NCI-H82 (cell line): ENCODE measurements at regions not wholly inside any gene's neighbourhood (a gene's known extent, or its start where the extent isn't known, plus 50 kb on each side); places are given as distances from the start of the nearest gene placed in this dataset.

Experiments
- DNase-seq: peaks from one replicate; lab custom pipeline; 2025; lab: John Stamatoyannopoulos, UW

DNA sequence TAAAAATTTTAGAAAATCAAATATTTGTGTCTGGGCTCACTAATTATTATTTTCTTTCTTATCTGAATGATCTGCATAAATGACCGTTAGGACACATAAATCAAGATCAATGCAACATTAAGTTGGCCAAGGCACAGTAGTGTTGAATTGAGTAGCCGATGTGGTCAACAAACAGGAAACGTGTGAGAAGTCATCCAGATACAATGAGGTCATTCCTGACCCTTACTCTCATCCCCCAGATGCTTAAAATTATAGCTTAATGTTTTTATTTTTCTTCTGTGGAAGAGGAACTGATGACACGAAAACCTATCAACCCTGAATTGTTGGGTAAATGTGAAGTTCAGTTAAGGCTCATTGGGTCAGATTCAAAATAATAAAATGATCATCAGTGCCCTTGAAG, 222.9 kb downstream of the RFC3 start:
- no peak for DNase-seq

DNA sequence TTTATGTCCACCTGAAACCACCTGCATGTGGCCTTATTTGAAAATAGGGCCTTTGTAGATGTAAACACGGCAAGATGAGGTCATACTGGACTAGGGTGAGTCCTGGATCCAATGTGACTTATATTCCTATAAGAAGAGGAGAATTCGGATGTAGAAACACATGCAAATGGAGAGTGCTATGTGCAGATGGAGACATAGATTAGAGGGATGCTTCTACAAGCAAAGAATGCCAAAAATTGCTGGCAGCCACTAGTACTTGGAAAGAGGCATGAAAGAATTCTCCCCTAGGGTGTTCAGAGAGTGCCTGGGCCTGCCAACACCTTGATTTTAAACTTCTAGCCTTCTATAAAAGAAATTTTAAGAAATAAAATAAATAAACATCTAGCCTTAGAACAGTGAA, 226.1 kb downstream of the RFC3 start:
- DNase-seq, result no peak

DNA sequence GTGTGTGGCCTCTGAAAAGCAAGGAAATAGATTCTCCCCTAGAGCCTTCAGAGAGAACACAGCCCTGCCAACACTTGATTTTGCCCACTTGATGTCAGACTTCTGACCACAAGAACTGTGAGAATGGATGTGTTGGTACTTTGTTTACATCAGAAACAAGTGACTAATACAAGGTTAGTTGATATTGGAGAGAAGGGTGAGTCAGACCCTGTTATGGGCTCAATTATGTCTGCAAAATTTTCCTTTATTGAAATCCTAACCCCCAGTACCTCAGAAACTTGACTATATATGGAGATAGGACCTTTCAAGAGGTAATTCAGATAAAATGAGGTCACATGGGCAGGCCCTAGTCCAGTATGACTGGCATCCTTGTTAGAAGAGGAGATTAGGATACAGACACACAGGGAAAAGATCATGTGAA, 226.7 kb downstream of the RFC3 start:
- DNase-seq, result no peak

DNA sequence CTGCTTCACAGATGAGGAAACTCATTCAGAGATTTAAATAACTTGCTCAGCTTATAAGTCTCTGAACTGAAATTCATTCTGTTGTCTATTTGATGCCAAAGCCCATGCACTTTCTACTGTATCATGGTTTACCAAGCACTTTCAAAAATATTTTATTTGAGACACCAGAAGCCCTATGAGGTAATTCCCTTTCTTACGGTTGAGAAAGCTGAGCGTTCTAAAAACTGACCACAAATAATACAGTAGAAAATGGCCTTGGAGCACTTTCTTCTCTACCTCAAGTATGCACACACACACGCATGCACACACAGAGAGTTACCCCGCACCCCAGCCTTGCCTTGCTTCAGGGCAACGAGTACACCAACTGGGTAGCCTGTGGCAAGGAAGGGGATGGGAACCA, 228.5 kb downstream of the RFC3 start:
- no peak for DNase-seq

DNA sequence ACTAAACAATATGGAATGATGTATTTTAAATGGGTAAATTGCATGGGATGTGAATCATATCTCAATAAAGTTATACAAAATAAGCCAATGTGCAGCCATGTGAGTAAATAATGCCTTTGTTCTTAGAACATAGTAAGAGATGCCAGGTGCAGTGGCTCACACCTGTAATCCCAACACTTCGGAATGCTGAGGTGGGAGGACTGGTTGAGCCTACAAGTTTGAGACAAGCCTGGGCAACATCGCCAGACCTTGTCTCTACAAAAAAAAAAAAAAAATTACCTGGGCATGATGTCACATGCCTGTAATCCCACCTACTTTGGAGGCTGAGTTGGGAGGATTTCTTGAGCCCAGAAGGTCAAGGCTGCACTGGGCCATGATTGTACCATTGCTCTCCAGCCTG, 230.7 kb downstream of the RFC3 start:
- no peak for DNase-seq

DNA sequence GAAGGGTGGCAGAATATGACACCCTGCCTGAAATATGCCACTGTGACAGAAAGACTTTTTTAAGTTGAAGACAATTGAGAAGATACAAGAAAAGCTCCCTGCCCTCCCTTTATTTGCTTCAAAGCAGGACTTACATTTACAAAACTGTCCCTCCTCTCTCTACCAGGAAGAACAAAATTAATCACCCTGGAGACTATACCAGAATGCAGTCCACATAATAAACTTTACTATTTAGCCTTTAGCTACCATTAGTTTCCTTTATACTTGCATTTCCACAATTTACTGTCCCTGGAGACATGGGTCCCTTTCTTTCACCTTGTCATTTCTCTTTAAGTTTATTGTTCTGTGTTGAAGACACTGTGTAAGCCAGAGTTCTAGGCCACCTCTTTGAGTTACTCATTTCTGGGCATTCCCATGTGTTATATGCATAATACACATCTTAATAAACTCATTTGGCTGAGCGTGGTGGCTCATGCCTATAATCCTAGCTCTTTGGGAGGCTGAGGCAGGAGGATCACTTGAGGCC, 238.8 kb downstream of the RFC3 start:
- DNase-seq, result no peak

DNA sequence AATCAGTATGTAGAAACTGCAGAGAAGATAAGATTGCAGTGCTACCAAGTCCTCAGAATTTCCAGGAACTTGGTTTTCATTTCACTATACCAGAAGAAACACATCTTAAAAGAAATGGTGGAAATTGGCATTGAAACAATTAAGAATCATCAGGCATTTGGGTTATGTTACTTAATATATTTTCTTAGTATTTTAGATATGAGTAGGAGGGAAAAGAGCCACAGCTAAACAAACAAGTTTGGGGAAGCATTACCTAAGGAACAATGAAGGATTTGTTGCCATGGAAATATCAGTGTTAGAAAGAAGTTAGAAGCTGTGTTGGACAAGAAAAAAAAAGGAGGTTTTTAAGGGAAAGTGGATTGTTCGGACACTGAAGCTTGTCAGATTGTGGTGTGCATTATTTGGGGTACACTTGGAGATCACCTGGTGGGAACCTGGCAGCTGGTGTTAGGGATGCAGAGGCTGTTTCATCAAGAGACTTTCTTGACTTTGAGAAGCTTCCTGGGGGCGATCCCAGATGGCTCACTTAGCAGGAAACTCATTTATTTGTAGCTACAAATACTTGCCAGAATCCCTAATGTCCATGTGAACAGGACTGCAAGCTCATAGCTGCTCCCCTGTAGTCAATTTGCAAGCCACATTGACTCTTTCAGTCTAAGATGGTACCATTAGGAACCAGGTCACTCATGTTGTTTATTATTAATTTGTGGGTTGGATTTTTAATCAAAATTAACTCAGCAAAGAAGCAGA, 246.7 kb downstream of the RFC3 start:
- DNase-seq, result peak; percentile 31

DNA sequence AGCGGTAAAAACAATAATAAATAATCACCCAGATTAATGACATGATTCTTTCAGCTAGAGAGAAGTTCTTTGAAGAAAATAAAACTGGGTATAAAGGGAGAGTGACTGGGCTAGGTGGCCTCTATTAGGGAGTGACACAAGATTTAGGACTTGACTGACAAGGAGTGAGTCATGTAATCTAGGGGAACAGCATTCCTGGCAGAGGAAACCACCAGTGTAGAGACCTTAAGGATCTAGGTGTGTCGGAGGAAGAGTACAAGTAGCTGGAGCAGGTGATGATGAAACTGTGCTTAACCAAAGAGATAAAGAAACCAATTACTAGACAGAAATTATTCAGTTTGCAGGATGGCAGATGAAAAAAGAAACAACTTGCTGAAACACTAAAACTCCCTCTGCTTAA, 248.0 kb downstream of the RFC3 start:
- no peak for DNase-seq

DNA sequence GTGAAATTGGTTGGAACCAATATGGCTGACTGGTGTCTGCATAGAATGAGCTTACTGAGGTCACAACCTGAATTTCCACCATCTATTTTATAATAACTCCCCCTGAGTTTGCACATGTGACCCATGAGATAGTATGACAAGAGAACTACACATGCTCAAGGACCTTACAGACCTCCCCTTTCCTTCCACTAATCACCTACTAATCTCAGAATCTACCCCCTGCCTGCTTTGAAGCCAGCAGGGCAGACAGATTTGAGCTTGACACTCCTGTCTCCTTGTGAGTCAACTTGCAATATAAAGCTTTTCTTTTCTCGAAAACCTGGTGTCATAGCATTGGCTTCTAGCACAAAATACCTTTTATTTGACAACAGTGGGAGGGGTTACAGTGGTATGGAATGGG, 248.4 kb downstream of the RFC3 start:
- DNase-seq, result peak; percentile 55

DNA sequence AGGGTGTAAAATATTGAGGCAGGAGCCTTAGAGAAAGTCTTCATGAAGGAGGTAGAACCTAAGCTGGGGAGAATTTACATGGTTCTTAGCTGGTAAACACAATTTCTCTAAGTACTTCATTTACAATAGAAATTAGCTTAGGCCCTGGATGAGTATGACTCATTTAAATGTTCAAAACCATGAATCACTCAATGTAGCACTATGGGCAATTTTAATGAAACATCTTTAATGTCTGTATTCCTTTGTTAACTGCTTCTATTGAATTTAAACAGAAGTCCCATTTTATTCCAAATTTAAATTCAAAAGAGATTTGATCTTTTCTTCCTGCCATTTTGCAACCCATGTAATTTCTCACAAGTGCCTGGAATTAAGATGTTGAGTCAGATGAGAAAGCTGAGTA, 252.1 kb downstream of the RFC3 start:
- DNase-seq, result no peak

DNA sequence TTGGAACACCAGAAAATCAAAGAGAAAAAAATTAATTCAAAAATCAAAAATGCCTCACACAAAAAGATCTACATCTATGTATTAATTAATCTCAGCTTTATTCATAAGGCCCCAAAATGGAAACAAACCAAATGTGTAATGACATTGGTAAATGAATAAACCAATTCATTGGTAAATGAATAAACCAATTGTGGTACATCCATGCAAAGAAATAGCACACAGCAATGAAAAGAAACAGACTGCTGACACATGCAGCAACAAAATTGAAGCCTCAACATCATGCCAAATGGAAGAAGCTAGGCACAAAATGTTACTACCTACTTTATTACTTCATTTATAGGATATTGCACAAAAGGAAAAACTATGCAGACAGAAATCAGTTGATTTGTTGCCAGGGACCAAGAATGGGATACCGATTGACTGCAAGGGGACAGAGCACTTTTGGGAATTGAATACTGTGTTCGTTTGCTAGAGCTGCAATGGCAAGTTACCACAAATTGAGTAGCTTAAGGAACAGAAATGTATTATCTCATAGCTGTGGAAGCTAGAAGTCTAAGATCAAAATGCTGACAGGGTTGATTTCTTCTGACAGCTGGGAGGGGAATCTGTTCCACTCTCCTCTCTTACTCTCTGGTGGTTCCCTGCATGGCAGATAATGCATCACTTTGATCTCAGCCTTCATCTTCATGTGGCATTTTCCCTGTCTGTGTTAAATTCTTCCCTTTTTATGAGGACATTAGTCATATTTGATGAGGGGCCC, 252.8 kb downstream of the RFC3 start:
- no peak for DNase-seq

DNA sequence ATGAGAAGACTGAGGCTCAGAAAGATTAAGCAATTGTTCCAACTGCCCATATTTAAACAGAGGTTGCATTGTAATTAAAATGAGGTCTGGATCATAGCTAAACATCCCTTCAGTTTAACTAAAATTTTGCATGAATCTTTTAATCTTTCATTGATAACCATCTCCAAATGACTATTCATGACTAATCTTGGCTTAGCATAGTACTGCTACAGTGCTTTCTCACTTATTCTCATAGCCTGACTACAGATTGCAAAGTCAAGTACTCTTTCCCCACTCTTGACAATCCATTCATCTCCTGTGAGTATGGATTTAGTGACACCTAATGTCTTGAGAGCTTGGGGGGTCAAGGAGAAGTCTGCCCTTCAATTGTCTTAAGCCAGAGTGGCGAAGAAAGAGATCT, 258.4 kb downstream of the RFC3 start:
- DNase-seq, result no peak

DNA sequence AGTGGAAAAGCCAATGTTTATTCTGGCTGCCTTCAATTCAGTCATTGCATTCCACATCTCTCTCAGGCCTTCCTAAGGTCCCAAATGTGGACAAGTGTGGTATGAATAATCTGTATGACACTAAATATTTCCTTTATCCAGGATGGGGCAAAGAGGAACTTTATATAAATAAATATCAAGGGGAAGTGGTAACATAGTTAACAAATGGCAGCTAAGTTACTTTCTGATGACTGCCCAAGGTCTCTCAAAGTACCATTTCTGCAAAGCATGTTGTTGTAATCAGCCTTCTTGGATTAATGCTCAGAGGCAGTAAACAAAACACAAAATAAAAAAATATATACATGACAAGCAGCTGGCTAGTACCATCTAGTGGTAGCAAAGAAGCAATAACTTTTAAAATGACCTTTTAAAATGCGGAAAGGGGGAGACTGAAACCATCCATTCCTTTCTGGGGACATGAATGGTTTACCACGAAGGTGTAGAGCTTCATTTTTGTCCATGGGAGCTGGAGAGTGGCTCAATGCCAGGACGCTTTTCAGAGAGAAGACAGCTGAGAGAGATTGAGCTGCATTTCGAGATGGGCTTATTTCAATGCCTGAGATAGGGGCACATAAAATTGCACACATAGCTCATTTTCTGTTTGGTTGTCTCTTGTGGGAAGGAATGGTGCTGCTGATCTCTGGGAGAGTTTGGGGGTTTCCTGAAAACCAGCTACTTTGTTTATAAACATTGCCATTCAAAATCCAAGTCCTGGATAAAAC, 259.2 kb downstream of the RFC3 start:
- peak; percentile 41 for DNase-seq

DNA sequence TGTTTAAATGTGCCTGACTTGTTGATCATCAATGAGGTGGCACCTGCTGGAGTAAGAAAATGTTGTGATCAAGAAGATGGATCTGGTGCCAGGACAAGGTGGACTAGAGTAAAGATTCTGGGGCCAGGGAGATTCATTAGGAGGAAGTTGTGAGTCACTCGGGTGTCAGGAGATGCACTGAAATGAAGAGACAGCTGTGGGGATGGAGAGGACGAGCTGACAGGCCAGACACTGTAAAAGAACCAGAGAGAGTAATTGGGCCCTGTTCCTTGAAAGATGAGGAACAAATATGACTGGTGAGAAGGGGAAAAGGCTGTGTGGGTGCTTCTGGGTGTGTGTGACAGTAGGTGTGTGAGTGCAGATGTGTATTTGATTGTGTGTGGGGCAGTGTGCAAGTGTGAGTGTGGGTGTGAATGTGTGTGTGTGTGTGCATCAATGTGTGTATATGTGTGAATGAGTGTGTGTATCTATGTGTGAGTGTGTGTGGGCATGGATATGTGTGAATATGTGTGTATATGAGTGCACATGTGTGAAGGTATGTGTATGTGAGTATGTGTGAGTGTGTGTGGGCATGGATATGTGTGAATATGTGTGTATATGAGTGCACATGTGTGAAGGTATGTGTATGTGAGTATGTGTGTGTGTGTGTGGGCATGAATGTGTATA, 260.5 kb downstream of the RFC3 start:
- no peak for DNase-seq

DNA sequence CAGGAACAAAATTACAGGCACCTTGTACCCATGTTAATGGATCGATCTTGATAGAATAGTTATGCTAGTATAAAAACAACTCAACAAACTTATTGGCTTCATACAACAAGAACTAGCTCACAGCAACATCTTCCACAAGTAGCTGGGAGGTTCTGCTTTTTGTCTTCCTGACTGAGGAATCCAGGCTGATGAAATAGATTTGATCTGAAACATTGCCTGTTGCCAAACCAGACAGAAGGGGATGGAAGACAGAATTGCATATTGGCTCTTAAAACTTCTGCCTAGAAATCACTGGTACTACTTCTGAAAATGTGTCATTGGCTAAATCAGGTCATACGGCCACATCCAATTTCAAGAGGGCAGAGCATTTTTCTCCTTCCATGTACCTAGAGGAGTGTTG, 267.3 kb downstream of the RFC3 start:
- DNase-seq, result no peak

DNA sequence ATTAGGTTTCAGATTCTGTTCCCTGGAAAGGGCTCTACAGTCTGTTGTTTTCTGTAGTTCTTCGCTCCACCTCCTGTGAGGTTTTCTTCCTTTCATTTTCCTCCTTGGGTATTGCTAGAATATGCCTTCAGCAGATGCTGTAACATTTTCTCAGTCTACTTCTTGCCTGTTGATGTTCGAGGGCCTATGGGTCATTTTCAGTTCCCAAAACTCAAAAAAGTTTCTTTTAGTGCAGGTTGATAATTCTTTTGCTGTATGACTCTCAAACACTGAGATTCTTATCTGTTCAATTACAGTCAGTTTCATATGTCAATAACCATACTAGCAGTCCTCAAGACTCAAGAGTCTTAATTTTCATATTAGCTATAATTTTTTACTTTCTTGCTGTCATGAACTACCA, 268.3 kb downstream of the RFC3 start:
- DNase-seq, result no peak

DNA sequence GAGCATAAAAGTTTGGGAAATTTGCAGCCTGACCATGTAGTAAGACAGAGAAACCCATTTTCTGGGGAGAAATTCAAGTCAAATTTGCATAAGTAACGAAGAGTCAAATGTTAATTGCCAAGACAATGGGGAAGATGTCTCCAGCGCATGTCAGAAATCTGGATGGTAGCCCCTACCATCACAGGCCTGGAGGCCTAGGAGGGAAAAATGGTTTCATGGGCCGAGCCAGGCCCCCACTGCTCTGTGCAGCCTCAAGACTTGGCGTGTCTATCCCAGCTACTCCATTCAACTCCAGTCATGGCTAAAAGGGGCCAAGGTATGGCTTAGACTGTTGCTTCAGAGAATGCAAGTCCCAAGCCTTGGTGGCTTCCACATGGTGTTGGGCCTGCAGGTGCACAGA, 269.8 kb downstream of the RFC3 start:
- no peak for DNase-seq

DNA sequence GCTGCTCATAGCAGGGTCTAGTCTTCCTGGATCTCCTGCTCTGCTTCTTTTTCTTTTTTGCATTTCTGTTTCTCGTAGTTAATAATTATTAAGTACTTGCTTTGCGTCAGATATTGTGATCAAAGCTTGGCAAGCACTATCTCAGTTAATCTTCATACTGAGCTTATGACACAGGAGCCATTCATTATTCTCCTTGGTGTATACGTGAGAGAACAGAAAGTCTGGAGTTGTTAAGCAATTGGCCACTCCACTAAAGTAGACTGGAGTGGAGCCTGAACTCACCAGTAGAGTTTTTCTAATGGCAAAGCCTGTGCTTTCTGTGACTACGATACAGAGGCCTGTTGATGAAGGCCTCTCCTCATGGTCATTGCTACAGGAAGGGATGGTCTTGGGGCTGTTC, 285.9 kb downstream of the RFC3 start:
- DNase-seq, result no peak

DNA sequence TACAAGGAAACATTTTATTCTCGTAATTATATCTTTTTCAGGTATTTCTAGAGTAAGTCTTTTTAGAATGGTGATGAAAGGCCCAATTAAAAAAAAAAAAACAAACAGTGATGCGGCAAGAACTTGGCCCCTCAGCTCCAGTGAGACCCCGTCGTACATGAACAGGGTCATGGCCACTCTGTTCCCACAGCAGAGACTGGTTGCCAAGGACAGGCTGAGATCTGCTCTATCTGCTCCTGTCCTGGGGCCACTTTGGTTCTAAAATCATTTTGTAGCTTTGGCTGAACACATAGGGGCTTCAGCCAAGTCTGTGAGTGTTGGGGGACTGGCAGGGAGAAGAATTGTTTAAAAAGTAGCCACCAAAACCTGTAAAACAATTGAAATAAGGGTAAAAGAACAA, 286.9 kb downstream of the RFC3 start:
- DNase-seq, result no peak

DNA sequence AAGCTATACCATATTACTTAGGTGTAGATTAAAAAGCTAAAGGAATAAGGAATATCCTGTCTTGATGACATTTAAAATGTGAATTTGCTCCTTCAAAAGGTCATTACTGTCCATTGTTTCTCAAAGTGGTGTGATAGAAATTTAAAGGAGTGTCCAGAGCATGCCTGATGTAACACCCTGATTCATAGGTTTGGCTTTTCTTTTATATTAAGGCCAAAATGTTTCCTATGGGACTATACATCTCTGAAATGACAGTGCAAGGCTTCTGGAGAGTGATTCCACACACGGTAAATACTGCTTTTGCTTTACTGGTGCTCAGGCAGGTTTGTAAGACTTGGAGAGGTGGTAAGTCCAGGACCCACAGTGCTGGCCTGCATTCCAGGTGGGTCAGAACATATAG, 289.9 kb downstream of the RFC3 start:
- DNase-seq, result no peak

DNA sequence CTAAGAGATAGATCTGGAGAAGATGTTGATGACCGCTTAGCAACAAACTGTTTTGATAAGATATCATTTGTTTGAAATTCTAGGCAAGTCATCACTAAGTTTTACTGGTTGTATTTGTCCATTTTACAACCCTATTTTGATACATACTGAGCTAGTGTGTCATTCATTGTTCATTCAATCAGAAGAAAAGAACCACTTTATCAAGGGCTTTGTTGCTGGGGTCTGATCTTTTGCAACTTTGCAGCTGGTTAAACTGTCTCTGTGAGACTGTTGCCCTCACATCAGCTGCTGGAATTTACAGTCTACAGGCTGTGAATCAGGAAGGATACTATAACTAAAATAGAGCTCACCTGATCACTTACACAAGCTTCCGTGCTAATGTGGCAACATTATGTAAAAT, 290.5 kb downstream of the RFC3 start:
- no peak for DNase-seq

DNA sequence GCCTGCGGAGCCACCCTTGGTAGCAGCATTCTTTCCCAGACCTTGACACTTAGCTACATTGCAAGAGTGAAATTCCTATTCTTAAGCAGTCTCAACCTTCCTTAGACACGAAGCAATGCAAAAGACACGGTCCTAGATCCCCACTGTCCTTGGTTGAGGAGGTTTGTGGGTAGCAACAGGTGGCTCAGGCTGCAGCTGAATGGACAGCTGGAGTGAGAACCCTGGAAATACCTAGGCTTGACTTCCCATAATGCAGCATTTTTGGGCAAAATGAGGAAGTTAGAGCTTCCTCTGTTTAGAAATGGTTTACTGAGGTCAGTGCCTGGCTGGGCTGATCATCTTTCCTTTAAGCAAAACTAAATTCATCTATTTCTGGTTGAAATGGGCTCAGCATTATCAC, 296.6 kb downstream of the RFC3 start:
- no peak for DNase-seq
